Keratinocyte (primary cell): ENCODE measurements at regions not wholly inside any gene's neighbourhood (a gene's known extent, or its start where the extent isn't known, plus 50 kb on each side); places are given as distances from the start of the nearest gene placed in this dataset.

Experiments
- DNase-seq: peaks from one replicate; pipeline ENCODE4 v3.0.0-alpha.2; 2011; ENCODE audit warnings: low read depth, missing footprints, low spot score
- FAIRE-seq: peaks from 2 replicates; lab custom pipeline; 2011; peaks lifted over from hg19 to GRCh38; lab: Jason Lieb, UNC
- H2AFZ ChIP-seq: 2 replicates; pipeline ENCODE4 v1.6.0; 2012; ENCODE audit warnings: low read length, control low read depth, inconsistent platforms; ENCODE audit not compliant: control insufficient read depth
- H3K27ac ChIP-seq: 2 replicates; pipeline ENCODE4 v1.5.1; 2011; ENCODE audit warnings: low read length; ENCODE audit not compliant: control insufficient read depth, insufficient read depth
- H3K27me3 ChIP-seq: 3 replicates; pipeline ENCODE4 v1.6.0; 2011; ENCODE audit warnings: low read length; ENCODE audit not compliant: control insufficient read depth, insufficient read depth; ENCODE audit errors: extremely low read depth
- H3K36me3 ChIP-seq, 2 experiments: 2 replicates in 1 of 2; 3 replicates in 1 of 2; pipeline ENCODE4 v1.5.1; 2011; ENCODE audit warnings: low read length in 2 of 2, mild to moderate bottlenecking in 1 of 2; ENCODE audit not compliant: control insufficient read depth in 2 of 2, insufficient read depth in 2 of 2; ENCODE audit errors: extremely low read depth in 1 of 2
- H3K4me1 ChIP-seq: 3 replicates; pipeline ENCODE4 v1.5.1; 2011; ENCODE audit warnings: low read length; ENCODE audit not compliant: control insufficient read depth, insufficient read depth; ENCODE audit errors: extremely low read depth
- H3K4me2 ChIP-seq: 3 replicates; pipeline ENCODE4 v1.6.0; 2011; ENCODE audit warnings: low read depth, low read length; ENCODE audit not compliant: control insufficient read depth, insufficient read depth; ENCODE audit errors: extremely low read depth
- H3K4me3 ChIP-seq, 3 experiments: fragments of 200-600 bp in 1 of 3; sonication (generic) in 1 of 3; 2 replicates in 2 of 3; 3 replicates in 1 of 3; pipeline ENCODE4 v1.5.1; 2011 to 2016; ENCODE audit warnings: low read length in 3 of 3, mild to moderate bottlenecking in 3 of 3, control low read depth in 2 of 3, inconsistent platforms in 1 of 3, low read depth in 1 of 3, mixed read lengths in 1 of 3, mixed run types in 1 of 3, moderate library complexity in 1 of 3; ENCODE audit not compliant: control insufficient read depth in 2 of 3, insufficient read depth in 2 of 3; ENCODE audit errors: extremely low read depth in 1 of 3
- H3K79me2 ChIP-seq: 2 replicates; pipeline ENCODE4 v1.6.0; 2012; ENCODE audit warnings: low read length; ENCODE audit not compliant: control insufficient read depth, insufficient read depth
- H3K9ac ChIP-seq: 3 replicates; pipeline ENCODE4 v1.6.0; 2011; ENCODE audit warnings: low read length; ENCODE audit not compliant: control insufficient read depth, insufficient read depth; ENCODE audit errors: extremely low read depth
- H3K9me1 ChIP-seq: 3 replicates; pipeline ENCODE4 v1.6.0; 2011; ENCODE audit warnings: low read length; ENCODE audit not compliant: control insufficient read depth, insufficient read depth; ENCODE audit errors: extremely low read depth
- H3K9me3 ChIP-seq: 2 replicates; pipeline ENCODE4 v1.5.1; 2012; ENCODE audit warnings: low read depth, low read length; ENCODE audit not compliant: control insufficient read depth
- H4K20me1 ChIP-seq: 3 replicates; pipeline ENCODE4 v1.6.0; 2011; ENCODE audit warnings: low read length; ENCODE audit not compliant: control insufficient read depth, insufficient read depth; ENCODE audit errors: extremely low read depth
- EZH2 ChIP-seq: IDR thresholded peaks from one replicate; pipeline ENCODE4 v1.6.1; 2012; ENCODE audit warnings: inconsistent platforms, mild to moderate bottlenecking, low read length, moderate library complexity
- dilution Hi-C: fragments of 300-500 bp; cut with MboI; formaldehyde crosslinking; loops from one replicate; pipeline ENCODE4 v1.7.0; 2020; ENCODE audit warnings: low sequenced_read_pairs; ENCODE audit not compliant: extremely low pct_ligation_motif_present
- TF ChIP-seq, protein P1 (sequence below), 3 experiments: IDR thresholded peaks in 1 of 3; conservative IDR thresholded peaks in 1 of 3; optimal IDR thresholded peaks in 1 of 3; 2 replicates in 2 of 3; 3 replicates in 1 of 3; pipeline versions ENCODE3 to v1.5.1; 2011; ENCODE audit warnings: low read length in 3 of 3, mild to moderate bottlenecking in 3 of 3, moderate library complexity in 2 of 3, control low read depth in 1 of 3, inconsistent platforms in 1 of 3; ENCODE audit not compliant: insufficient read depth in 2 of 3; ENCODE audit errors: extremely low read depth in 1 of 3

DNA sequence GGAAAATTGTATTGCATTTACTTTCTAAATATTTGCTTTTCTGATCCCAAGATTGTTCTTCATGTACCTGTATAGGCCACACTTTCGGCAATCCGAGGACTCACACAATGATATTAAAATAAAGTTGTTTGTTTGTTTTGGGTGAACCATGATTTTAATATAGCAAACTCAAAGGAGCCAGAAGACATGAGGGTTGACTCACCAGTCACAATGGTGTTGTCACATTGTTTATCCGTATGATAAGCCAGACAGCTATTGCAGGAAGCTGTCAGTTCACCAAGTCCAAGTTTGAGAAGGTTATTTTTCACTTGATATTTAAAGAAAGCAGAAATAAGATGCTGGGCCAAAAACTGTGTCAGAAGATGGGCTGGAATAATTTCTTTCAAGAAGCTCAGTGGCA lies 67.1 kb upstream of the CPM start:
- Histone ChIP-seq H3K27me3 (no peaks in the 10 kb centered on the region), H3K4me2 (no peak overlapping the region), H3K4me1 (peaks cover 8% of the 10 kb centered on the region), H3K4me3 (no peak overlapping the region), H4K20me1 (no peaks in the 10 kb centered on the region), H3K9me1 (no peaks in the 10 kb centered on the region), H3K36me3 (no peaks in the 10 kb centered on the region), H3K79me2 (no peaks in the 10 kb centered on the region), H2AFZ (no peak overlapping the region), H3K27ac (no peak overlapping the region), H3K9me3 (no peaks in the 10 kb centered on the region), H3K9ac (no peak overlapping the region)
- TF ChIP-seq EZH2, result no peak
- TF ChIP-seq, protein P1, sequence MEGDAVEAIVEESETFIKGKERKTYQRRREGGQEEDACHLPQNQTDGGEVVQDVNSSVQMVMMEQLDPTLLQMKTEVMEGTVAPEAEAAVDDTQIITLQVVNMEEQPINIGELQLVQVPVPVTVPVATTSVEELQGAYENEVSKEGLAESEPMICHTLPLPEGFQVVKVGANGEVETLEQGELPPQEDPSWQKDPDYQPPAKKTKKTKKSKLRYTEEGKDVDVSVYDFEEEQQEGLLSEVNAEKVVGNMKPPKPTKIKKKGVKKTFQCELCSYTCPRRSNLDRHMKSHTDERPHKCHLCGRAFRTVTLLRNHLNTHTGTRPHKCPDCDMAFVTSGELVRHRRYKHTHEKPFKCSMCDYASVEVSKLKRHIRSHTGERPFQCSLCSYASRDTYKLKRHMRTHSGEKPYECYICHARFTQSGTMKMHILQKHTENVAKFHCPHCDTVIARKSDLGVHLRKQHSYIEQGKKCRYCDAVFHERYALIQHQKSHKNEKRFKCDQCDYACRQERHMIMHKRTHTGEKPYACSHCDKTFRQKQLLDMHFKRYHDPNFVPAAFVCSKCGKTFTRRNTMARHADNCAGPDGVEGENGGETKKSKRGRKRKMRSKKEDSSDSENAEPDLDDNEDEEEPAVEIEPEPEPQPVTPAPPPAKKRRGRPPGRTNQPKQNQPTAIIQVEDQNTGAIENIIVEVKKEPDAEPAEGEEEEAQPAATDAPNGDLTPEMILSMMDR (optimal IDR thresholded peaks at IDR 0.05 in 1 of 3, IDR thresholded peaks at IDR 0.05 in 1 of 3, conservative IDR thresholded peaks at IDR 0.05 in 1 of 3; ENCODE audit: extremely low read depth in 1 of 3, insufficient read depth in 2 of 3, low read length in 3 of 3), result no peak
- no peak for FAIRE-seq
- dilution Hi-C loops, result no loop called here
- DNase-seq, result no peak

DNA sequence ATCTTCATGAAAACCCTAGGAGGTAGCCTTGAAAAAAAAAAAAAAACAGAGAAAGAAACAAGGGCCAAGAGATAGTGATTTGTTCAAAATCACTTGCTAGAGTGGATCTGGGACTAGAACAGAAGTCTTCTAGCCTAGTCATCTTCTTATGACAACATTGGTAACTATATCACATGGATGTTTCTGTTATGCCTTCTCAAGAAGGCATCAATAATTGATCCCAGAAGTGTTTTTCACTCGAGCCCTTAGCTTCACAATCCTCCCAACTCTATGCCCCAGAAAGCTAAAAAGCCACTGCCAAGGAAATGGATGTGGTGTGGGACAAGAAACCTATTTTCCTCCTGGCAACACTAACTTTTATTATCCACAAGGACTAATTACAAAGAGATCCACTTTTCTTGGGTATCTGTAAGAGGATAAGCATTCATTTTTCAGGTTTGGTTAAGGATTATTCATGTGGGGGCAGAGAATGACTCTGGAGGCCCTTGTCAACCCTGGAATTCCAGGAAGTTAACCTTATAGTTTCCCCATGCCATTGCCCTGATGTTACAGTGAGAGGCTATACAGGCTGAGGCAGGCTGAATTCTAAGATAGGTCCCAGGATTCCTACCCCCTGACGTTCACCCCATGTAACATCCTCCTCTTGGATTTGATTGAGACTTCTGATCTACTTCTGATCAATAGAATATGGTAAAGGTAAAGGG lies 67.7 kb upstream of the CPM start:
- Histone ChIP-seq H3K4me1 (peaks cover 8% of the 10 kb centered on the region), H3K4me2 (peak overlapping the region; percentile 3), H4K20me1 (no peaks in the 10 kb centered on the region), H3K9me1 (no peaks in the 10 kb centered on the region), H3K4me3 (no peak overlapping the region), H3K36me3 (no peaks in the 10 kb centered on the region), H3K27me3 (no peaks in the 10 kb centered on the region), H2AFZ (peak overlapping the region; percentile 51), H3K9ac (no peak overlapping the region), H3K9me3 (no peaks in the 10 kb centered on the region), H3K79me2 (no peaks in the 10 kb centered on the region), H3K27ac (peak overlapping the region; percentile 5)
- DNase-seq, result no peak
- FAIRE-seq, result peak; percentile 51
- dilution Hi-C loops, result no loop called here
- no peak for TF ChIP-seq EZH2
- TF ChIP-seq, protein P1 (optimal IDR thresholded peaks at IDR 0.05 in 1 of 3, IDR thresholded peaks at IDR 0.05 in 1 of 3, conservative IDR thresholded peaks at IDR 0.05 in 1 of 3; ENCODE audit: extremely low read depth in 1 of 3, insufficient read depth in 2 of 3, low read length in 3 of 3), result no peak
